Fibroblast of lung (primary cell): ENCODE measurements at regions not wholly inside any gene's neighbourhood (a gene's known extent, or its start where the extent isn't known, plus 50 kb on each side); places are given as distances from the start of the nearest gene placed in this dataset.

Source experiments
- DNase-seq, 2 donors: peaks; one replicate each; pipeline versions ENCODE4 v3.0.0 to v3.0.0-alpha.2; 2010; ENCODE audit warnings: low read depth in 2 of 2
- H2AFZ ChIP-seq: 2 replicates; pipeline ENCODE4 v1.5.1; 2012; ENCODE audit warnings: low read length, control low read depth, inconsistent platforms
- H3K27ac ChIP-seq: 2 replicates; pipeline ENCODE4 v1.5.1; 2011; ENCODE audit warnings: low read length, control low read depth; ENCODE audit not compliant: insufficient read depth
- H3K27me3 ChIP-seq: 2 replicates; pipeline ENCODE4 v1.5.1; 2011; ENCODE audit warnings: mild to moderate bottlenecking, low read length; ENCODE audit not compliant: control insufficient read depth, insufficient read depth
- H3K36me3 ChIP-seq: 2 replicates; pipeline ENCODE4 v1.5.1; 2011; ENCODE audit warnings: low read length; ENCODE audit not compliant: control insufficient read depth, insufficient read depth
- H3K4me1 ChIP-seq: 2 replicates; pipeline ENCODE4 v1.5.1; 2011; ENCODE audit warnings: low read length; ENCODE audit not compliant: control insufficient read depth, insufficient read depth; ENCODE audit errors: extremely low read depth
- H3K4me2 ChIP-seq: 2 replicates; pipeline ENCODE4 v1.5.1; 2011; ENCODE audit warnings: low read length, control low read depth; ENCODE audit not compliant: insufficient read depth; ENCODE audit errors: extremely low read depth
- H3K4me3 ChIP-seq, 4 experiments: fragments of 200-600 bp in 1 of 4; sonication (generic) in 1 of 4; replicated peaks in 1 of 4; 2 replicates each; pipeline ENCODE4 v1.5.1; 2011 to 2016; ENCODE audit warnings: low read length in 4 of 4, low read depth in 3 of 4, mild to moderate bottlenecking in 3 of 4, control low read depth in 2 of 4, inconsistent platforms in 1 of 4, mixed read lengths in 1 of 4; ENCODE audit not compliant: insufficient read depth in 1 of 4; ENCODE audit errors: control extremely low read depth in 1 of 4
- H3K79me2 ChIP-seq: 2 replicates; pipeline ENCODE4 v1.5.1; 2012; ENCODE audit warnings: mild to moderate bottlenecking, low read length, inconsistent platforms; ENCODE audit not compliant: control insufficient read depth, insufficient read depth
- H3K9ac ChIP-seq: 2 replicates; pipeline ENCODE4 v1.5.1; 2011; ENCODE audit warnings: mild to moderate bottlenecking, low read length, control low read depth; ENCODE audit not compliant: insufficient read depth
- H3K9me3 ChIP-seq: 2 replicates; pipeline ENCODE4 v1.5.1; 2012; ENCODE audit warnings: low read depth, low read length; ENCODE audit not compliant: control insufficient read depth, insufficient read depth
- H4K20me1 ChIP-seq: 2 replicates; pipeline ENCODE4 v1.5.1; 2011; ENCODE audit warnings: low read length; ENCODE audit not compliant: control insufficient read depth, insufficient read depth; ENCODE audit errors: extremely low read depth
- EZH2 ChIP-seq: IDR thresholded peaks from 2 replicates; pipeline ENCODE4 v1.5.1; 2012; ENCODE audit warnings: low read length, control low read depth, mild to moderate bottlenecking; ENCODE audit errors: missing control alignments
- TF ChIP-seq, protein P1 (sequence below), 2 donors: IDR thresholded peaks in 1 of 2; conservative IDR thresholded peaks in 1 of 2; 1 replicate in 1 of 2; 2 replicates in 1 of 2; pipeline ENCODE4 v1.5.1; 2011 to 2012; ENCODE audit warnings: low read length in 2 of 2, control low read depth in 1 of 2, inconsistent platforms in 1 of 2, low read depth in 1 of 2, mild to moderate bottlenecking in 1 of 2

DNA sequence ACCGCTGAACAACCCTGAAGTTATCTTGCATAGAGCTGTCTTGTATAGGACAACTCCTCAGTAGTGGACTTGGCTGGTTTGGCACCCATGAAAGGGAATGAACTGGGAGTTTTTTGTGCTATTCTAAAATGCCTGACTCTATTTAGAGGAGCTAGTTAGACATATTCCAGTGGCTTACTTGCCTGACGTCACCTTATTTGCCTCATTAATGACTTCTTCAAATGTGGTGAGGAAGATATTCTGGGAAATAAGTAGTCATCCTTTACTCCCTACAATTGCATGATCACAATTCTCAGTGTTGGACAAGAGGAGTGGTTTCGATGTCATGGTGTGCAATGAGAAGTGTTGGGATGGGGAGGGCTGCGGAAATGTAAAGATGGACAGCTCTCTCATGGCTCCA is 509.2 kb upstream of the MDFIC2 start:
- TF ChIP-seq EZH2 = no peak
- TF ChIP-seq, protein P1, sequence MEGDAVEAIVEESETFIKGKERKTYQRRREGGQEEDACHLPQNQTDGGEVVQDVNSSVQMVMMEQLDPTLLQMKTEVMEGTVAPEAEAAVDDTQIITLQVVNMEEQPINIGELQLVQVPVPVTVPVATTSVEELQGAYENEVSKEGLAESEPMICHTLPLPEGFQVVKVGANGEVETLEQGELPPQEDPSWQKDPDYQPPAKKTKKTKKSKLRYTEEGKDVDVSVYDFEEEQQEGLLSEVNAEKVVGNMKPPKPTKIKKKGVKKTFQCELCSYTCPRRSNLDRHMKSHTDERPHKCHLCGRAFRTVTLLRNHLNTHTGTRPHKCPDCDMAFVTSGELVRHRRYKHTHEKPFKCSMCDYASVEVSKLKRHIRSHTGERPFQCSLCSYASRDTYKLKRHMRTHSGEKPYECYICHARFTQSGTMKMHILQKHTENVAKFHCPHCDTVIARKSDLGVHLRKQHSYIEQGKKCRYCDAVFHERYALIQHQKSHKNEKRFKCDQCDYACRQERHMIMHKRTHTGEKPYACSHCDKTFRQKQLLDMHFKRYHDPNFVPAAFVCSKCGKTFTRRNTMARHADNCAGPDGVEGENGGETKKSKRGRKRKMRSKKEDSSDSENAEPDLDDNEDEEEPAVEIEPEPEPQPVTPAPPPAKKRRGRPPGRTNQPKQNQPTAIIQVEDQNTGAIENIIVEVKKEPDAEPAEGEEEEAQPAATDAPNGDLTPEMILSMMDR (conservative IDR thresholded peaks at IDR 0.05 in 1 of 2, IDR thresholded peaks at IDR 0.05 in 1 of 2; ENCODE audit: low read depth in 1 of 2, low read length in 2 of 2) = no peak
- Histone ChIP-seq H3K4me3 (no peak overlapping the region), H3K9me3 (no peaks in the 10 kb centered on the region), H3K27ac (no peak overlapping the region), H3K36me3 (no peaks in the 10 kb centered on the region), H3K9ac (no peak overlapping the region), H2AFZ (no peak overlapping the region), H3K79me2 (no peaks in the 10 kb centered on the region), H3K4me1 (peaks cover 3% of the 10 kb centered on the region), H3K27me3 (no peaks in the 10 kb centered on the region), H3K4me2 (no peak overlapping the region), H4K20me1 (no peaks in the 10 kb centered on the region)
- peak in 1 of 2 donors; percentile 84 for DNase-seq

DNA sequence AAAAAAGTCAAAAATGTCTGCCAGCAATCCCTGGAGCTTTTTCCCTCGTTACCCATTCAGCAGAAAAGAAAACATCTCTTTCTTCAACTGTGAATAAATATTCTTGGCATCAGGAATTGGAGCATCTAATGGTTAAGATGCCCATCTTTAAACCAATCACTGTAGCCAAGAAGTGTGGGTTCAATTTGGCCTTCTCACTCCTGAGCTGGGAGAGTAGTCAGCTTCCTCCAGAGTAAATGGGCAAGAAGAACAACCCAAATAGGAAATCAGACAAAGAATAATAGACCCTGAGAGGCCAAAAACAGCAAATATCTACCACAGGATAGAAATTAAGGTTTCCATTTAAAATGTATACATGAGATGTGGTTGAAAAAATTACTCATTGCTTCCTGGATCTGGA is 508.0 kb upstream of the MDFIC2 start:
- Histone ChIP-seq H3K4me1 (peaks cover 3% of the 10 kb centered on the region), H4K20me1 (no peaks in the 10 kb centered on the region), H3K36me3 (no peaks in the 10 kb centered on the region), H3K27me3 (no peaks in the 10 kb centered on the region), H3K9me3 (no peaks in the 10 kb centered on the region), H3K4me3 (no peak overlapping the region), H2AFZ (no peak overlapping the region), H3K9ac (no peak overlapping the region), H3K27ac (no peak overlapping the region), H3K4me2 (no peak overlapping the region), H3K79me2 (no peaks in the 10 kb centered on the region)
- TF ChIP-seq, protein P1 (conservative IDR thresholded peaks at IDR 0.05 in 1 of 2, IDR thresholded peaks at IDR 0.05 in 1 of 2; ENCODE audit: low read depth in 1 of 2, low read length in 2 of 2) = no peak
- TF ChIP-seq EZH2 = no peak
- no peak for DNase-seq

DNA sequence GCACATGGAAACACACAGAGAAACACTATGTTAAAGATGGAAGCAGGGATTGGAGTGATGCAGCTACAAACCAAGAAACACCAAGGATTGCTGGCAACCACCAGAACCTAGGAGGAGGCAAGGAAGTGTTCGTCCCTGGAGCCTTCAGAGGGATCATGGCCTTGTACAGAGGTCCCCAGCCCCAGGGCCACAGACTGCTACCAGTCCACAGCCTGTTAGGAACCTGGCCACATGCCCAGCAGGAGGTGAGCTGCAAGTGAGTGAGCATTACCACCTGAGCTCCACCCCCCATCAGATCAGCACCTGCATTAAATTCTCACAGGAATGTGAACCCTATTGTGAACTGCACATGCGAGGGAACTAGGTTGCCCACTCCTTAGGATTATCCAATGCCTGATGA is 505.7 kb upstream of the MDFIC2 start:
- H3K9ac ChIP-seq = no peak overlapping the region
- TF ChIP-seq, protein P1 (conservative IDR thresholded peaks at IDR 0.05 in 1 of 2, IDR thresholded peaks at IDR 0.05 in 1 of 2; ENCODE audit: low read depth in 1 of 2, low read length in 2 of 2) = no peak
- TF ChIP-seq EZH2 = no peak

More for the DNA sequence above, 505.7 kb upstream of the MDFIC2 start:
- no peaks in the 10 kb centered on the region for H3K36me3 ChIP-seq
- H3K27me3 ChIP-seq = no peaks in the 10 kb centered on the region
- H3K79me2 ChIP-seq = no peaks in the 10 kb centered on the region
- DNase-seq = no peak
- no peaks in the 10 kb centered on the region for H3K9me3 ChIP-seq
- H3K4me1 ChIP-seq = no peaks in the 10 kb centered on the region
- H3K27ac ChIP-seq = no peak overlapping the region
- no peak overlapping the region for H3K4me3 ChIP-seq
- H2AFZ ChIP-seq = no peak overlapping the region
- H3K4me2 ChIP-seq = no peak overlapping the region
- H4K20me1 ChIP-seq = no peaks in the 10 kb centered on the region
